ENCODE measurements at regions not wholly inside any gene's neighbourhood (a gene's known extent, or its start where the extent isn't known, plus 50 kb on each side); places are given as distances from the start of the nearest gene placed in this dataset.

DNA sequence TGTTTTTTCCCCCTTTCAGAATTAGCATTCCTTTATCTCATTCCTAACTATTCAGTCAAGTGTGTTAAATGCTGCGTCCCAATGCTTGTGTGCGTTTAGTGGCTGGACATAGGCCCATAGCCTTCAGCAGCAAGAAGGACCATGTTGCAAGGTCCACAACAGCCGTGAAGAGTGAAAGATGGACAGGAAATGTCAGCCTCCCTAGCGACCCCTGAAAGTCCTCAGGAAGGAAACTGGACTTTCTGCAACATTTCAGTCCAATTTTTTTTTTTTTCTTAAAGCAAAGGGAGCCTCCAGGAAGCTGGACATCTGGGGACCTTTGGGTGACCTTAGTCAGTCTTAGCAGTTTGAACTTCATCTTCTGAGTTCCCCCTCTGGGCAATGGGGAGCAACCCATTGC, 550.7 kb upstream of the MGMT start:
- no peak for DNase-seq

DNA sequence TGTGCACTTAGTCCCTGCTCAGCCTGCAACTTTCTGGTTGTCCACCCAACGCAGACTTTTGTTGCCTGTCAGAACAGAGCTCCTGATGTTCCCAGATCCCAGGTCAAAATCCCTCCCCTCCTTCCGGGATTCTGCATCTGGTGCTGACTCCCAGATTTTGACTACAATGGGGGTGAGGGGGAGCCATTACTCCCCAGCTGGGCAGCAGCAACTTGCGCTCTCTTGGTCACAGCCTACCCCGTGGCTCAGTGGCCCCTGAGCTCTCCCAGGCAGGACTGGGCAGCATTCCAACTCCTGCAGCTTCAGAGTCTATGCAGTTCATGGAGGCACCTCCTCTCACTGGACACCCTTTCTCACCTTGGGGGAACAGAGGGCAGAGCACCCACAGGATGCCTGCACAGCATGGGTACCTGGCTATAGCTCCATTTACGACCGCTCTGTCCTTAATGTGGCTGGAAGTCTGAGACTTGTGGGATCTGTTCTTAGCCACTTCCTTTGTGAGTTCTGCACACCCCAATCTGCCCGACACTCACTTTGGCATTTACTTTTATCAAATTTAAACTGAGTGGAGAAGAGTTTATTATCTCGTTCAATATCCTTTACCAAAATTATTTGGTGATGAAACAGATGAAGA, 545.5 kb upstream of the MGMT start:
- no peak for DNase-seq

DNA sequence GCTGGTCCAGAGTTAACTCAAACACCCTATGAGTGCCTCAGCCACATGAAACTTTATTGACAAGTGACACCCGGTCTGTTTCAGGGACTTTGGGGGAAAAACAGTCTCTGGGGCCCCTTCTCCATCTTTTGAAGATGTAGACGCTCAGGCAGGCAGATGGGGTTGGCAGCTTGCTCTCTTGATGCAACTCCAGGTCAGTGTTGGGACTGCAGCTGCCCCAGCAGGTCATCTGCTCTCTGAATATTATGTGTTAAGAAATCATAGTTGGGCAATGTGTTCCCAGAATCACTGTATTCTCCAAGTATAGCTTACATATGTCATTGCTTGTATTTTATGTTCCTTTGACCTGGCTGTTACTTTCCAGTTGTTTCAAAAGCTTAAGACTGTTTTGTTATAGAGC, 544.9 kb upstream of the MGMT start:
- no peak for DNase-seq

DNA sequence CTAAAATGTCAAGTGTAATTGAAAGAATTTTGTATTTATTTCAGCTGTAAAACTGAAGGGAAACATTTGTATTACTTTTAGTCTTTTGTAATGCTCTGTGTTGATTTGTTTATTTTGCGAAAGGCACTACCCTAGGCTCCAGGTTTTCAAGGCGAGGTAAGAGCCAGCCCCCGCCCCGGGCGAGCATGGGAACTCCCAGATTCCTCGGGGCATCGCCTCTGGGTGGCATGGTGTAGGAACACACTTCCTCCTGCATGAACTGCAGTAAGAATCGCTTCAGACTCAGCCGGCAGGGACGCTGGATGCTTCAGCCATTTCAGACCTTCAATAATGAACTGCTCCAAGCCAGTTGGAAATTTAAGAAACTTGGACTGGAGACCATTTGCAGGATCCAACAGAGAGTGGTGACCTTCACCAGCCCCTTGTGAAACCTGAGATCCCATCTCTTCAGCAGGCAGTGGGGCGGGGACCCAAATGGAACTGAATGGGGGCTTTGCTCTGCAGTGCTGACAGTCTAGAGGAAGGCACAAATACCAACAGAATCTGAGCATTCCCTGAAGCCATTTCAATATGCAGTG, 544.3 kb upstream of the MGMT start:
- no peak for DNase-seq

DNA sequence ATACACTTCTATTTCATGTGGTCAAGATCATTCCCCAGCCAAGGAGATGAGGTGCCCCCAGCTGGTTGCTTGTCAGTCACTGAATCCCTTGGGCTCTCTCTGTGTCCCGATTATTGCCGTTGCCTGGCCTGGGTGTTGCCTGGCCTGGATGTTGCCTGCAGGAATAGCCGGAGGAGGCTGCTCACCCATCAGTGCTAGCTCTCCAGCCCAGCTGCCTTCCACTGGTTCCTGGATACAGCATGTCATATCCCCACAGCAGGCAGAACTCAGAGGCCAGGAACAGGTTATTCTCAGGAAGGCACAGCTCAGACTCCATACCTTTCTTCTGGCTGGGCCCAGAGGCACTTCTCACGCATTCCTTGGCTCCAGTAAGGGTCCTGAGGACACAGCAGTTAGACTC, 542.1 kb upstream of the MGMT start:
- no peak for DNase-seq

DNA sequence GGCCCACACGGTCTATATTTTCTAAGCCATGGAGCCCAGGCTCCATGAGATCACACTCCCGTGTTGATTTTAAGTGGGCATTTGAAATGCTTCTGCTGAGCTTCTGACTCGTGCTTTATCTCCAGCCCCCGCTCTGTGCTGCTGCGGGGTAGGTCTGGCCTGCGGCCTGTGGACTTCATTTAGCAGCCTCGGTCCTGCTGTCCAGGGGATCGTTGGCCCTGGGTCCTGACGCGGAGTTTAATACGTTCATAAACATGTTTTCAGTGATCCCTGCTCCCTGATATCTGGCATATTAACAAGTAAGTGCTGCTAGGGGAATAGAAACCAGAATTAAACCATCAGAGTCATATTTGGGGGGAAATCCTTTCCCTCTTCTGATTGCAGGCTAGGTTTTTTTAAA, 540.3 kb upstream of the MGMT start:
- DNase-seq = no peak

DNA sequence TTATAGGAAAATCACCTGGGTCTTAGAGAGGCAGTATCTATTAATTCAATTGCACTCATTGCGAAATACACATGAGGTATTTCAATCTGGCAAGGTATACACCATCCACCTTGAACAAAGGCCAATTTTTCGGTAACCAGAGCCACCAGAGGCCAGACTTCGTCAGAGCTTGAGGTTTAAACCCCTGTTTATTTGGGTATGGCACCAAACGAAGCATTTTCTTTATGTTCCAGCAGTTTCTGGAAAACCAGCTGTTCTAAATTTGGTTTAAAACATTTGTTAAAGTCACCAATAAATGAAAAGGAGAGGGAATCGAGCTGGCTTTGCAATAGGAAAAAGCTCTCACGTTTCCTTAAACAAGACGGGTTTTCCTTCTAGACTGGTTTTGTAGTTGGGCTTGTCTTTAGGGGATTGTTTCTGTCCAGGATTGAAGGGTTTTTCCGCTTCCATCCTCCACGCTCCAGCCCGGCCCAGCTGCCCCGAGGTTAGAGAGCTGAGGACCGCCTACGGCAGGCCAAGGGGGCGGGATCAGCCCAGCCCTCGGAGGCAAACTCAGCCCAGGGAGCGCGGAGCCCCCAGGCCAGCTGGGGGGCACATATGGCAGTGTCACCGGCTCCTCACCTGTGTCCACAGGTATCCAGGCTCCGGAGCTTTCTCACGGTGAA, 539.4 kb upstream of the MGMT start:
- DNase-seq = no peak

DNA sequence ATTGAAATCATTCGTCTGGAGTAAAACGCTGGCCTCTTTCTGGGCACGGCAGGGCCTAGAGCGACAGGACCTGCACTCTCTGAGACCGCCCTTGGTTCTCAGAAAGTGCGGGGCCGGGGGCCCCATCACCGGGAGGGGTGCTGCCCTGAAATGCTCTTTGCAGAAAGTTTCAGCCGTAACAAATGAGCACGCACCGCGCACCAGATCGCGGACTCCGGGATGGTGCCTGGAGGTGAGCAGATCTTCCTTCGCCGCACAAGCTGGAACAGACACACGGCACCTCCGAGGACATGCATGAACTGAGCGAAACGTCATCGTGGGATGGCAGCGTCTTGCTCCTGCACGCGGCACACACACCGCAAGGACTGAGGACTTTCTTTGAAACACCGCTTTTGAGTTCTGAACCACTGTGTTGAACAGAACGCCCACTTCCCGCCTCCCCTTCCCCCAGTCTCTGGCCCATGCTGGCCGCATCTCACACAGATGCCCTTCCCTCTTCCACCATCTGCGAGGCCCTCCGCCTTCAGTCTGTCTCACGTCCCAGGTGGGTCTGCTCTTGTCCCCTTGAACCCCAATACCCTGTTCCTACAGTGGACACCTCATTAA, 538.7 kb upstream of the MGMT start:
- no peak for DNase-seq

DNA sequence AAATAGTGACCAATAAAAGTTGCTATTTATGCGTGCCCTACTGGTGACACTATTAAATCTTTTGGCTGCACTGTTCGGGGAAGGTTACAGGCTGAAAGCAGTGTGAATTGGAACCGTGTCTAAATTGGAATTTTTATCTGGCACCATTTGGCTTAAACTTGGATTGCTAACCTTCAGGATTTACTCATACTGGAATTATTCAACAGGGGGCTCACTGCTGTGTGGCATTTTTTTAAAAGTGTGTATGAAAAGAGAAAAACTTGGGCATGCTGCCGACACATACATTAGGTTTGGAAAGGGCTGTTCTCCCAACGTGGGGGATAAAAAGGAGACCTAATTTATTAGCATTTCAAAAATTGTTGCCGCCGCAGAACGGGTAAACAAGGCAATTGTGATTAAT, 537.9 kb upstream of the MGMT start:
- no peak for DNase-seq

DNA sequence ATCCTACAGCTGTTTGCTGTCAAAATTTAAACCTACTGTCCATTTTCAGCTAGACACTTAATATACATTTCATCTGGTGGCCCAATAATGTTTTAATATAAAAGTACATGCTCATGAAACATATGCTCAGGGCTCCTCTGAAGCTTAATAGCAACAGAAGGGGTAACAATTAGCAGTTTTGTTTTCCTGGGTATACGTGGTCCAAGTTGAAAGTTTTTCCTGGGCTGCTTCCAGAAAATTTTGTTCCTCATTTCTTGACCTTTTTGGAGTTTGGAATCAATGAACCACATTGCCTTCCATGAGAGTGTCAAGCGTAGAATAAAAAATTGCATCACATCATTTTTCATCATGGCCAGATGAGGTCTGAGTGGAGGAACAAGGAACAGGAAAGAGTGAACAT, 537.3 kb upstream of the MGMT start:
- no peak for DNase-seq

DNA sequence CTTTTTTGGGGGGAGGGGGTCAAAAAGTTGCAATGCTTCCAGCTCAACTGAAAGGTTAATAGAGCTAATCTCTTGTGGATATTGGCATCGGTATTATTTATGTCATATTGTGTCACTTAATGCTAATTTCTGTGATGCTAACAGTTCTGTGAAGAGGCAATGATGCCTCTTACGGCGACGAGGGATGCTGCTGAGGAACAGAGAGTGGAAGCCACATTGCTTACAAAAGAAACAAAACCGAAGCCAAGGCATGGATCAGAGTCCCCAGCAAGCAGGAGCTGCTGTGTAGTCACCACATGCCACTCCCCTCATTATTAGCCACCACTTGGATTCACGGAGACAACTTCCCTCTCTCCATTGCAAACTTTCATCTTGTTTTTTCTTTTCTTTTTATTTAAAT, 536.5 kb upstream of the MGMT start:
- DNase-seq = no peak

DNA sequence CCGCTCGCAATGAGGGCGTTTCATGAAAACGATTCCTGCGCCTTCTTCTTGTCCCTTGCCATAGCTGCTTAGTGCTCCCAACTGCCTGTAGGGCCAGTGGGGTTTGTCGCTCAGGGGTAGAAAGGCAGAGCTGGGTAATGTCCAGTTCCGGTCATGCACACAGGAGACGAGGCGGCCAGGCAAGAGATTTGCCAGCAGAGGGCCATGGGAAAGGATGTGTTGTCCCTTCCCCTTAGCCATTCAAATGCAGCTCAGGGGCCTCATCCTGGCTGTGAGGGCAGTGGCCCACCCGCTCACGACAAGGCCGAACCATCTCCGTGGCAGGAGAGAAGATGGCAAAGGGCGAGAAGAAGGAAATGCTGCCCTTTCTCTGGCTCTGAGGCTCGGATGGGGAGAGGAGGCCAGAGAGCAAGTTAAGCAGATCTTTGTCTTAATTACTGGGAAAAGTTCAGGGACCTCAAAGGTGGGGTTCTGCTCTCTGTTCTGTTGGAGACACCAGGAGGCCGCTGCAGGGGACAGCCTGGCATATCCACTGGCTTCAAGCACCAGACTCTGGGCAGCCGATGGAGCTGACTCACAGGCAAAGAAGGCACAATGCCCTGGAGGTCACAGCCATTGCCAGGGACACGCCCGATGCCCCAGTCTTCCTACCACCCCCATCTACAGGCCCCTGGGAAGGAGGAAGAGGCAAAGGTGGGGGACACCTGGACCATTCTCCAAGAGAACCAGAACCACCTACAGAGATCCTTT, 534.8 kb upstream of the MGMT start:
- DNase-seq = no peak

DNA sequence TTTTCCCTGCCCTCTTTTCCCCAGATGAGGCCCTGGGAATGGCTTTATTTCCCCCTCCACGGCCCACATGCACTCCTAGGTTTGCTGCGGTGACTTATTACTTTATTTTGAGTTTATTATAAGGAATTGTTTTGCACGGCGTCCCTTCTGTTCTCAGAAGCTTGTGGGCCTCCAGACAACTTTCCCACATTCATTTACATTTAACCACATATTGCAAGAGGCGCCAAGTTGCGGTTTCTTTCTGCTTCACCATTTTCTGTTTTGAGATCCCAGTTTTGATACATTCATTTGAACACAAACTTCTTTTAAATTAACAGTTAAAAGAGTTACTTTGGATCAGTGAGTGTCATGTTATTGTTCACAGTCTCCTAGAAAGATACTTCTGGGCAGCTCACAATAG, 532.5 kb upstream of the MGMT start:
- no peak for DNase-seq

DNA sequence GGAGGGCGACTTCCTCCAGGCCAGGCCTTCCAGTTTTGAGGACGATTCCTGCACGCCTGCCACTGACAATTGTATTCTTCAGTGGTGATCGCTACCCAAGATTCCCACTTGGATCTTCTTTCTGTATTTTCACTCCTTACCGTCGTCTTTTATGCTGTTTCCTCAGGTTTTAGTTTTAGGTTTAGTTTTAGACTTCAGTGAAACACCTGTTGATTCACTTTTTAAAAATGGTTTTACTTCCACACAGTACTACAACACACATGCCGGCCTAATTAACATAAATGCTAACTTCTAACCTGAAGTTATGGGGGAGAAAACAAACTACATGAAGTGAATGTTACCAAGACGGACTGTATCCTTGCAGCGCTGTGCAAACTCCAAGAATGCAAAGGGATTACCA, 530.6 kb upstream of the MGMT start:
- no peak for DNase-seq

DNA sequence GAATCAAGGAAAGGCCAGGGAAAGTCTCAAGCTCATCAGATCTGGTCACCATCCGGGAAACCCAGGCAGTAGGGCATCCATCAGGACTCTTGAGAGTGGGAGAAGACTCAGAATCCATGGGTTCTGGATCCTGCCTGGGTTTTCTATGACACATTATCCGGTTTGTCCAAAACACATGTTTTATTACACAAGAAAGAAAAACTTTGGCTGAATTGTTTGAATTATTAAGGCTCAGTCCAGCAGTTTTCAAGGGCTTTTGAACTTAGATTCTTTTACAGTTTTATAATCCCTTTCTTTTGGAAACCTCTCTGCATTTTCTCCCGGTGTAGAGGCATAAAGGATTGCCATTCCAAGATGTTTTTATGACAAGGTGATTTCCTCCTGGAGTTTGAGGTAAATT, 528.5 kb upstream of the MGMT start:
- DNase-seq = no peak

DNA sequence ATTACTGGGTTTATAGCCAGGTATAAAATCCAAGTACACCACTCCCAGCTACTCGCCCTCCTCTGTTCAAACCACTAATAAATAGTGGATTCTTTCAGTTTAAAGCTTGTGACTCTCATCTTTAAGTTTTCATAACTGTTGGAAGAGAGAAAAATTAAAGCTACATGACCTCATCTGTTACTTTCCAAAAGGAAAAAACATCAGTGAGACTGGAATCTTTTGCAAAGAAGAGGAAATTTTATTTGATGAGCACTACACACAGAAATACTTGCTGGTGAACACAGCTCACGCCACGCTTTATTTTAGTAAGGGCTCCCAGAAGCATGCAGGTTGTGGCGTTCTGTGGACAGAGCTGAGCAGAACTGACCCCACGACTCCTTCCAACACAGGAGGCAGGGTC, 527.0 kb upstream of the MGMT start:
- DNase-seq = no peak

DNA sequence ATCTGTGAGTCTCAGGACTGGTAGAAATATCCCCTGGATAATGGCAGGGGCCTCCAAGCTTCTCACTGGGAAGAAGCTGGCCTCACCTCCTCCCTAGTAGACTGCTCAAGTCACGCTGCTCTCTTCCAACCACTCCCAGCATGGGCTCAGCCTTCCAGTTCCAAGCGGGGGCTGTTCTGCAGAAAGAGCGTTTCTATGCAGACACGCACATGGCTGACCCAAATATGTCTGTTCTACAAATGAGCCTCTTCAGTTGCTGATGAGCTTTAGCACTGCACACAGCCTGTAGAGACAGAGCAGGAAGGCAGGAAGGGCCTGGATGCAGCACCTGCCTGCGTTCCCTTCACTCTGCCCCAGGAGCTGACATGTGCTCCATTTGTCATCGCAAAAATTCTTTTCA, 523.9 kb upstream of the MGMT start:
- no peak for DNase-seq

DNA sequence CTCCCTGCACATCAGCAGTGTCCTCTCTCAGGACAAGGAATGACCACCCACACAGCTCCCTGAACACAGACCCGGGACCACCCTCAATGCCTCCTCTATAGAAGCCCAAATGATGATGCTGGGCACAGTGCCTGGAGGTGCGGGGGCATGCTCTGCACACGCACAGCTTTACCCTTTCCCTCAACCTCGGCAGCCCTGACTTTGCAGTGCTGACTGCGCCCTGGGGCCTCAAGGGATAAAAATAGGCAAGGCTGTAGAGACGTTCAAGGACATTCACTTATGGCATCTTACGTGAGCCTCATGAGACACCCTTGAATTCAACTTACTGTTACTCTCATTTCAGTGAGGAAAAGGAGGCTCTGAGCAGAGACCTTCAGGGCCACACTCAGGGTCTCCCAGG, 521.6 kb upstream of the MGMT start:
- DNase-seq = no peak

DNA sequence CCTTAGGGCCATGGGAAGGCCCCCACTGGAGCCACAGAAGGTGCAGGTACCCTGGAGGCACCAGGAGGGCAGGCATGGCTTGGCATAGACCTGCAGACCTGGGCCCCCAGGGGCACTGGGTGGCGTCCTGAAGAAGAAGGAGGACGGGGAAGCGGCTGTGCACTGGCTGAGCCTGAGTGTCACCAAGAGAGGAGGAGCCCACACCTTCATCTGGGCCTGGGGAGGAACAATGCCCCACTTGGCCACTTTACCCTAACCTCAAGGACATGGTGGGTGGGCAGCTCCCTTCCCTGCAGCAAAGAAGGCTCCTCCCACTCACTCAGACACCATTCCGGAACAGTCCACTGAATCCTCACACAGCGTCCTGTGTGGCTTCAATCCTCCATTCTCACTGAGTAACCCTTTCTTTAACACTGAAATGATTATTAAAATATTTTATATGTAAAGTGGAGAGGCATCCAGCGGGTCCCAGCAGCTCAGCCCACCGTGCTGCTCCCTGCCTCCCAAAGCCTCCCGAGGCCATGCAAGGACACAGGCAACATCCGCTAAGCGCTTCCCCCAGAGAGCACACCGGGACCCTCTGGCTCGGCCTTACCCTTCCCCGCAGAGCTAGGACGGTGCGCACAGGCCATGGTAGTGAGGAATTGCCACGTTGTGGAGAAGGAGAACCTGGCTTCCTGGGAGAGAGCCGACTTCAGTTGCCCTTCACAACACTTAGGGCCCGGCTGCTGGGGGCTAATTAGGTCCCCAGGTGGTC, 516.7 kb upstream of the MGMT start:
- no peak for DNase-seq

DNA sequence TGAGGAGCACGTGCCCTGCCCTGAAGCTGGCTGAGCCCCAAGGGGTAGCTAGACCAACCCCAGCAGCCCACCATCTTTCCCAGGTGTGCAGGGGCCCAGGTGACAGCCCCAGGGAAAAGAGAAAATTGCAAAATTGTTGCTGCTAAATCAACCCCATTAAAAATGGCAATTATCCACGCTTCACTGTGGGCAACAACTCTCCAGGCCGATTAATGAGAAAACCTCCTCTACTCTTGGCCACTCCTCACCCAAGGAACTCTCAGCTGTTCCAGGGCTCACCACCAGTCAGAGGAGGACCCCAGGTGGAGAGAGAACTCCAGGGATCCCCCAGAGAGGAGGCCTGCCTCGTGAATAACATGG, 516.1 kb upstream of the MGMT start:
- no peak for DNase-seq

DNA sequence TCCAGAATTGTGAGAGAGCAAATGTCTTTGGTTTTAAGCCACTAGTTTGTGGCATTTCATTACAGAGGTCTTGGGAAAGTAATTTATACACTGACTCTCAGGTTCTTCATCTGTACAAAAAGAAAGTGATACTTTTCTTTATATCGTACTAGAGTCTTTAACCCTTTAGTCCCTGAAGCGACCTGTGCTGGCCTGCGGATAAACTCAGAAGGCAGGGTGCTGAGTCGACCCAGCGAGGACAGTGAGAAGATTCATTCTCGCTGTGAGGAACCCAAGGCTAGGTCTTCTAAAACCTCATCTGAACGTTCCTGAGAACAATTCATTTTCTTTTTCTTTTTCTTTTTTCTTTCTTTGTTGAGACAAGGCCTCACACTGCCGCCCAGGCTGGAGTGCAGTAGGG, 514.2 kb upstream of the MGMT start:
- no peak for DNase-seq

DNA sequence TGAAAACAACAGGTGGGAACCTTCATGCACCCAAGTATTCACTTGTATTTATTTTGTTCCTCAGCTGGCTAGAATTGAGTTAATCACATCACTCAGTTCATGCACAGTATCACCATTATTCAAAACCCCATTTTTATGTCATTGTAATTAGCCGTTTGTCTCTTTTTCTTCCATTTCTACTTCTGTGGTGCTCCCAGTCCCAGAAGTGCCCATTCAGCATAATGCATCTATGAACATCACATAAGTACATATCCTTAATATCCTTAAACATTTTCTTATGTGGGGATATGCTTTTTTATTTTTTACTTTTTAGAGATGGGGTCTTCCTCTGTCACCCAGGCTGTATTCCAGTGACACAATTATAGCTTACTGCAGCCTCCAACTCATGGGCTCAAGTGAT, 510.9 kb upstream of the MGMT start:
- DNase-seq = no peak

DNA sequence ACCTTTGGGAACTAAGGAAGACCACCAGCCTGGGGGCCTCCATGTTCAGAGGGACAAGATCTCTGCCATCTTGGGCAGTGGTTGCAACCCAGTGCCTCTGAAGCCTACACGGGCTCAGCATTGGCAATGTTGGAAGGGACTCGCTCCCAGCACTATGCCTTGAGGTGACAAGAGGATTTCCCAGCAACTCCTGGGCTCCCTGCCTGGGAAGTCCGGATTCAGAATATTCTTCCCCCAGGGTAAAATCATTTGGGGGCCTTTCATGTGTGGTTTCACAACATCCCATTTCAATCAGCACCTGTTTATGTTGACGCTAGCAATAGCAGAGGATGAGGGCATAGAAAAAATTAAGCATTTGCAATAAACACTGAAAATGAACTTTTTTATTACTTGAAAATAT, 509.8 kb upstream of the MGMT start:
- no peak for DNase-seq
